ENCODE measurements at regions not wholly inside any gene's neighbourhood (a gene's known extent, or its start where the extent isn't known, plus 50 kb on each side); places are given as distances from the start of the nearest gene placed in this dataset.

GRCh38 chr11:79942090-79942489, 501.3 kb upstream of the TENM4 start:
- no peaks in the 10 kb centered on the region for H3K27me3 ChIP-seq (ENCODE audit: control insufficient read depth, insufficient read depth, low read length)
- no peak for DNase-seq (ENCODE audit: low read depth, low spot score)
- ChIA-PET POLR2A (no interaction called here), CTCF (no interaction called here)
- no peak overlapping the region for H3K27ac ChIP-seq (ENCODE audit: low read depth, low read length)
- no peak overlapping the region for H3K4me3 ChIP-seq (ENCODE audit: low read depth, low read length)
- TF ChIP-seq CTCF (IDR thresholded peaks at IDR 0.05; ENCODE audit: low read depth, low read length): no peak
- no peaks in the 10 kb centered on the region for H3K9me3 ChIP-seq (ENCODE audit: control insufficient read depth, insufficient read depth, low read length)

GRCh38 chr11:79940974-79941735, 500.3 kb upstream of the TENM4 start:
- Histone ChIP-seq H3K27ac (ENCODE audit: low read depth, low read length) (no peak overlapping the region), H3K4me3 (ENCODE audit: low read depth, low read length) (no peak overlapping the region), H3K27me3 (ENCODE audit: control insufficient read depth, insufficient read depth, low read length) (no peaks in the 10 kb centered on the region), H3K9me3 (ENCODE audit: control insufficient read depth, insufficient read depth, low read length) (no peaks in the 10 kb centered on the region)
- CTCF ChIA-PET: interaction anchor here (0.8 kb wide), 1 partner anchor 215 kb away, joined by 3 read pairs; no protein-coding TSS in a partner anchor
- TF ChIP-seq CTCF (IDR thresholded peaks at IDR 0.05; ENCODE audit: low read depth, low read length): no peak
- POLR2A ChIA-PET: interaction anchor here (1.1 kb wide), 1 partner anchor 44 kb away, joined by 4 read pairs; no protein-coding TSS in a partner anchor
- DNase-seq (ENCODE audit: low read depth, low spot score): peak; percentile 13

GRCh38 chr11:79940165-79940564, 499.3 kb upstream of the TENM4 start:
- no peak overlapping the region for H3K4me3 ChIP-seq (ENCODE audit: low read depth, low read length)
- no peak overlapping the region for H3K27ac ChIP-seq (ENCODE audit: low read depth, low read length)
- no peaks in the 10 kb centered on the region for H3K27me3 ChIP-seq (ENCODE audit: control insufficient read depth, insufficient read depth, low read length)
- ChIA-PET POLR2A (no interaction called here), CTCF (no interaction called here)
- TF ChIP-seq CTCF (IDR thresholded peaks at IDR 0.05; ENCODE audit: low read depth, low read length): no peak
- DNase-seq (ENCODE audit: low read depth, low spot score): no peak
- H3K9me3 ChIP-seq (ENCODE audit: control insufficient read depth, insufficient read depth, low read length): no peaks in the 10 kb centered on the region

- no peak for DNase-seq (ENCODE audit: low read depth, low spot score)
- Histone ChIP-seq H3K9me3 (ENCODE audit: control insufficient read depth, insufficient read depth, low read length) (no peaks in the 10 kb centered on the region), H3K27ac (ENCODE audit: low read depth, low read length) (no peak overlapping the region), H3K4me3 (ENCODE audit: low read depth, low read length) (no peak overlapping the region), H3K27me3 (ENCODE audit: control insufficient read depth, insufficient read depth, low read length) (no peaks in the 10 kb centered on the region)
- ChIA-PET CTCF (no interaction called here), POLR2A (no interaction called here)
- TF ChIP-seq CTCF (IDR thresholded peaks at IDR 0.05; ENCODE audit: low read depth, low read length): no peak
Measured at GRCh38 chr11:79939111-79939510, 498.3 kb upstream of the TENM4 start.

GRCh38 chr11:79937676-79938334, 497.0 kb upstream of the TENM4 start:
- Histone ChIP-seq H3K9me3 (ENCODE audit: control insufficient read depth, insufficient read depth, low read length) (no peaks in the 10 kb centered on the region), H3K27ac (ENCODE audit: low read depth, low read length) (no peak overlapping the region), H3K27me3 (ENCODE audit: control insufficient read depth, insufficient read depth, low read length) (no peaks in the 10 kb centered on the region), H3K4me3 (ENCODE audit: low read depth, low read length) (no peak overlapping the region)
- POLR2A ChIA-PET: no interaction called here
- TF ChIP-seq CTCF (IDR thresholded peaks at IDR 0.05; ENCODE audit: low read depth, low read length): no peak
- CTCF ChIA-PET: no interaction called here
- no peak for DNase-seq (ENCODE audit: low read depth, low spot score)
